IMR-90 (cell line): ENCODE measurements at regions not wholly inside any gene's neighbourhood (a gene's known extent, or its start where the extent isn't known, plus 50 kb on each side); places are given as distances from the start of the nearest gene placed in this dataset.

Experiments used
- BHLHE40 ChIP-seq: fragments of 150-350 bp; IDR thresholded peaks from 2 replicates; pipeline ENCODE4 v1.6.1; 2016; ENCODE audit warnings: mild to moderate bottlenecking, low read depth, low read length
- CEBPB ChIP-seq: IDR thresholded peaks from 2 replicates; pipeline ENCODE4 v1.6.1; 2012; ENCODE audit warnings: low read depth, low read length, improper control_type of control experiment
- CHD1 ChIP-seq: IDR thresholded peaks from 2 replicates; pipeline ENCODE4 v1.6.1; 2012; ENCODE audit warnings: low read depth, low read length, improper control_type of control experiment
- CTCF ChIP-seq: conservative IDR thresholded peaks from 2 replicates; pipeline ENCODE4 v1.5.1; 2012; ENCODE audit warnings: mild to moderate bottlenecking, low read depth, low read length, improper control_type of control experiment
- FOS ChIP-seq: fragments of 150-350 bp; IDR thresholded peaks from 2 replicates; pipeline ENCODE4 v1.6.1; 2016; ENCODE audit warnings: low read depth, low read length
- MAFK ChIP-seq: IDR thresholded peaks from 2 replicates; pipeline ENCODE4 v1.6.1; 2012; ENCODE audit warnings: low read depth, low read length, improper control_type of control experiment
- MAZ ChIP-seq: IDR thresholded peaks from 2 replicates; pipeline ENCODE4 v1.6.1; 2012; ENCODE audit warnings: low read depth, mild to moderate bottlenecking, low read length, improper control_type of control experiment, moderate library complexity, borderline replicate concordance
- MXI1 ChIP-seq: IDR thresholded peaks from 2 replicates; pipeline ENCODE4 v1.6.1; 2012; ENCODE audit warnings: low read depth, mild to moderate bottlenecking, low read length, moderate library complexity, borderline replicate concordance
- POLR2A ChIP-seq: IDR thresholded peaks from 2 replicates; pipeline ENCODE4 v1.6.1; 2012; ENCODE audit warnings: mild to moderate bottlenecking, low read depth, low read length
- RAD21 ChIP-seq: IDR thresholded peaks from 2 replicates; pipeline ENCODE4 v1.6.1; 2012; ENCODE audit warnings: low read length, improper control_type of control experiment
- SMC3 ChIP-seq: fragments of 150-350 bp; IDR thresholded peaks from 2 replicates; pipeline ENCODE4 v1.6.1; 2016; ENCODE audit warnings: low read depth, mild to moderate bottlenecking, antibody characterized with exemption, low read length, moderate library complexity

- TF ChIP-seq RAD21 = no peak
- TF ChIP-seq CTCF = no peak
- no peak for TF ChIP-seq POLR2A
- TF ChIP-seq MXI1 = no peak
- TF ChIP-seq MAFK = no peak
- no peak for TF ChIP-seq SMC3
- TF ChIP-seq FOS = no peak
- TF ChIP-seq BHLHE40 = no peak
- no peak for TF ChIP-seq MAZ
- TF ChIP-seq CEBPB = no peak
- TF ChIP-seq CHD1 = no peak
Measured at GRCh38 chr10:128959746-128960145, 507.3 kb upstream of the MGMT start.
